Medulla oblongata (tissue), 1 donor: ENCODE measurements at regions not wholly inside any gene's neighbourhood (a gene's known extent, or its start where the extent isn't known, plus 50 kb on each side); places are given as distances from the start of the nearest gene placed in this dataset.
"Not testable (repeated sequence)": the region's sequence is repeated elsewhere in the genome, so short reads cannot be mapped to it uniquely, and the experiment has no call there.

Experiments
- DNase-seq: peaks from one replicate; pipeline ENCODE4 v3.0.0-alpha.2; 2015; ENCODE audit errors: extremely low spot score

DNA sequence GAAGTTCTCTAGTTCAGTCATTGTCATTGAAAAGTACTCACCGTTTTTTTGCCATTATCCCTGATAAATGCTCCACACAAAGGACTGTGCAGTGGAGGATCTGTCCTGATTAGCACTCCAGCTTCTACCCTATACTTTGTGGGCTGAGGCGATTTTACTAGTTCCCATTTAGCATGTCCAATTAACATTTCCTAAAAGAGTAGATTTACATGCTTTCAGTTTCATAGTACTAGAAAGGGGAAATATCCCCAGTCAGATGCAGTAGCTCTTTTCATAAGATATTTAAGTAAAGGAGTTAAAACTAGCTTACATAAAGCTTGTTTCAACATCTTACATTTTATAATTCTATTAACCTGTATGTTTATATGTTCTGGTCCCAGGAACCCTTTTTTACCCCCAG is 144.9 kb upstream of the APOOL start:
- DNase-seq = not testable (repeated sequence)

DNA sequence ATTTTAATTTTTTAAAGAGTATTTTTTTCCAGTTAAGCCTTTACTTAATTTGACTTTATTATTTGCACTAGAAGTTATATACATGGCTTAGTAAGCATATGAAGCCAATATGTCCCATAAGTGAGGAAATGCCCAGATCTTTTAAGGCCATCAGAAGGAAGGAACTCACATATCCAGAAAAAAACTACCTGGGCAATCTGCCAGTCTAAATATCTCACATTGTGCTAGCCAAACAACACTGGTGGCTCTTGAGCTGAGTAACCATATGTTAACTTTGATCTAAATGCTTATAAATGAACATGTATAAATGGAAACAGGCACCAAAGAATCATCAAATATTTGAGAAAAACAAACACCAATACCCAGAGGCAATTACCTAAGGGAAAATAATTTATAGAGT is 138.6 kb upstream of the APOOL start:
- DNase-seq = no peak

DNA sequence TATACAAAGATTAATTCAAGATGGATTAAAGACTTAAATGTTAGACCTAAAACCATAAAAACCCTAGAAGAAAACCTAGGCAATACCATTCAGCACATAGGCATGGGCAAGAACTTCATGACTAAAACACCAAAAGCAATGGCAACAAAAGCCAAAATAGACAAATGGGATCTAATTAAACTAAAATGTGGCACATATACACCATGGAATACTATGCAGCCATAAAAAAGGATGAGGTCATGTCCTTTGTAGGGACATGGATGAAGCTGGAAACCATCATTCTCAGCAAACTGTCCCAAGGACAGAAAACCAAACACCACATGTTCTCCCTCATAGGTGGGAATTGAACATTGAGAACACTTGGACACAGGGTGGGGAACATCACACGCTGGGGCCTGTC is 133.4 kb upstream of the APOOL start:
- DNase-seq = not testable (repeated sequence)

- not testable (repeated sequence) for DNase-seq
Measured at GRCh38 chrX:84872160-84872771, 131.4 kb upstream of the APOOL start.

DNA sequence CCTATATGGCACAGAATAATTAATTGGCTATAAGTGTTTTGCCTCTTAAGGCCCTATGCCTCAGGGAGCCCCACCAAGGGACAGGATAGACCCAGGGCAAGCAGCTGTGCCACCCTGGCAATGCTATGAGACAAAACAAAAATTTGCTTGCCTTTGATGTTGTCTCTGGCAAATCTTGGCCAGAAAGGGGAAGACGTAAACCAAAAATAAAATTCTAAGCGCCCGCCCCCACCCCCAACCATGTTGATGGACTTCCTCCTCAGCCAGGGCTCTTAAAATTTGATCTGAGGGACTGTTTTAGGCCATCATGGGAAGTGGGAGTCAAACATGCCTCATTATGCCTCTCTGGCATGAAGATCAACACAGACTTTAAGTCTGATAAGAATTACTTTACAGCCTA is 130.5 kb upstream of the APOOL start:
- DNase-seq = peak; percentile 1

DNA sequence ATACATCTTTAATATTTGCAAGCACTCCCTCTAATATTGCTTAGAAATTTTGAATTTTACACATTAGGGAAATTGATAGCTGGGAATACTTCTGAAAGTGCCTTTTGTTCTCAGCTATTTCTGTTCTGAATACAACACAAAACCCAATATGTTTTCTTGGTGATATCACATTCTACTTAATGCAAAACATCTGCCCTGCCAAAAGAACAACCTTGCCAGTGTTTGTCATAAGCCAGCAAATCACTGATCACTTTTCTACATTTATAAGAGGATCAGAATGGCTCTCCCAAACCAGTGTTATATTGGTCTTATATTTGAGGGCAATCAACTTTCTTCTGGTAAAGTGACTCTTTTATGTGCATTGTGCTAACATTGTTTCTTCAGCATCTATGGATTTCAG is 126.8 kb upstream of the APOOL start:
- DNase-seq = no peak

DNA sequence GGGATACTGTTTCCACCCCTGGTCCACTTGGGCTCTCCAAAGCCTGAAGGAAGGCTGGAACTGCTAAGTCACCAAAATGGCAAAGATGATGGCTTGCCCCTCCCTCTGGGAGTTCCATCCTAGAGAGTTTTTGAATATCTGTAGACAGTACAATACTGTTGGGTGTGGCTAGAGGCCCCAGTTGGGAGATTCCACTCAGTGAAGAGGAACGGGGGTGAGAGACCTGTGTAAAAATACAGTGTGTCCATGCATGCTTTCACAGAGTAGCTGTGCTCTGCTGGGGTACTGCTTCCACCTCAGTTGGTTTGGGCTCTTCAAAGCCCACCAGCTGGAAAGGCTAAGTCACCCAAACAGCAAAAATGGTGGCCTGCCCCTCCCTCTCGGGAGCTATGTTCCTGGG is 109.8 kb upstream of the APOOL start:
- no peak for DNase-seq

DNA sequence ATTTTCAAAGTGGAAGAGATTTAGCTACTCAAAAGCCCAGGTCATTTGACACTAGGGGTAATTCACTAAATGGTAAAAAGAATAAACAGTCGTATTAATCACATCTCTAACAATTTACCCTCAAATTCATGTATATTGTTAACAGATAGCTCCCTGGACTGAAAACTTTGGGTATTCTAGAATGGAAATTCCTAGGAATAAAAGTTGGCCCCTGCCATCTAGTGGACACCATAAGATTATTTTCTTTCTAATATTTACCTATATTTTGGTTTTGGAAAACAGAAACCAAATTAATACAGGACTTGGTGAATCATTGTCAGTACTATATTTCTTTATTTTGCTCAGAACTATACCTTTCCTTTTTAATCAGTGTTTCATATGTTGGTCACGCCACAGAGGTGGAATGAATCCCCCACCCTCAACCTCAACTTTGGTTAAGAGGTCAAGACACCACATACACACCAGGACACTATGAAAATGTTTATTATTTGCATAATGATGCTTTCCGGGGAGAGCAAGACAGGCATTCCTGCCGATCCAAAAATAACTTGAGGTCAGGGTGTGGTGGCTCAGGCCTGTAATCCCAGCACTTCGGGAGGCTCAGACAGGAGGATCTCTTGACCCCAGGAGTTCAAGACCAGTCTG is 96.2 kb upstream of the APOOL start:
- DNase-seq = peak; percentile 3

GRCh38 chrX:84909151-84909550 is 94.5 kb upstream of the APOOL start:
- DNase-seq = no peak

DNA sequence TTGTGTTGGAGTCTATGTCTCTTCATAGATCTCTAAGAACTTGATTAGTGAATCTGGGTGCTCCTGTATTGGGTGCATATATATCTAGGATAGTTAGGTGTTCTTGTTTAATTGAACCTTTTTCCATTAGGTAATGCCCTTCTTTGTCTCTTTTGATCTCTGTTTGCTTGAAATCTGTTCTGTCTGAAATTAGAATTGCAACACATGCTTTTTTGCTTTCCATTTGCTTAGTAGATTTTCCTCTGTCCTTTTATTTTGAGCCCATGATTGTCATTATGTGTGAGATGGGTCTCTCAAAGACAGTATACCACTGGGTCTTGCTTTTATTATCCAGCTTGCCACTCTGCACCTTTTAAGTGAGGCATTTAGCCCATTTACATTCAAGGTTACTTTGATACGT is 79.1 kb upstream of the APOOL start:
- DNase-seq = no peak

DNA sequence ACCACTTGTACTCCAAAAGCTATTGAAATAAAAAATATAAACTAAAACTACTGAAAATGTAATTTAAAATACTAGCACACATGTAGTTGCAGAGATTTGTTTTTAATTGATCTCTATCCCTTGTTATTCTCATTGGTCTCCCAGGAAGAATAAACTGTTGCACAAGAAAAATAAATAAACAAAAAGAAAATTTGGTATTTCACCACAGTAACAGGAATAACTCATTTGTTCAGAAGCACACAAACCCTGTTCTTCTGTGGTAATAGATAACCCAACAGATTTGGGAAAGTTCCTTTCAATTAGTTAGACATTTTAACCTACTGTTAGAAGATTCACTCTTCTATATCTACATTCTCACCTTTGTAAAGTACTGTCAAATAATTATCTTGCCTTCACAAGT is 70.9 kb upstream of the APOOL start:
- no peak for DNase-seq

- no peak for DNase-seq
Measured at GRCh38 chrX:84933956-84934556, 69.6 kb upstream of the APOOL start.
